GM12874 (cell line): ENCODE measurements at regions not wholly inside any gene's neighbourhood (a gene's known extent, or its start where the extent isn't known, plus 50 kb on each side); places are given as distances from the start of the nearest gene placed in this dataset.

ENCODE experiments used
- CTCF ChIP-seq: IDR thresholded peaks from 2 replicates; pipeline ENCODE4 v1.5.1; 2011; ENCODE audit warnings: low read depth, mild to moderate bottlenecking, control low read depth, low read length, moderate library complexity; ENCODE audit not compliant: insufficient read depth

DNA sequence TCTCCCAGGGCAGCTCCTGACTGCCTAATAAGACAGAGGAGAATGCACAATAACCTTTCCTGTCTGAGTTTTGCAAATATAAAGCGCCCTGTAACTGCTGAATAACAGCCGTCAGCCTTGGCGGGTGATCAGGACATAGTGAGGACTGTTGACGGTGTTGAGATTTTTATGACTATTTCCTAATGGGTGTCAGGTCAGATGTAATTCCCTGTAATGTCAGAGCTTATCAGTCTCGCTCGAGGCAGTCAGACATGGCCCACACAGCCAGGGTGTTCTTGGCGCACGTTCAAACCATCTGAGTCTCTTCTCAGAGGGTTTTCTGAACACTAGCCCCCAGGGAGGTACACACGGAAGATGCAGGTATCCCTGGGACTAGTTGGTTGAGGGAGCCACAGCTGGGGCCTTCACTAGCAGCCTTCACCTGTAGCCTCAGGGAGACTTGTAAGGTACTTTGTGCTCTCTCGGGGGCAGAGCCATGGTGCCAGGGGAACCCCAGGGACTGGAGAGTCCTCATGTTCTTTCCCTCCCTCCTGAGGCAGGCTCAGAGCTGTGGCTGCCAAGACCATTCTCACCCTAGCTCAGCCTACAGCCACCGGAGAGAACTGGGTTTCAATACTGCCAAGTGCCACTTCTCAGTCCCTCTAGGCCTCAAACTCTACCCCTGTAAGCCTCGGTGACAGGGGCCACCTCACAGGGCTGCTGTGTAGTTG, 213.1 kb downstream of the UQCRFS1 start:
- TF ChIP-seq CTCF: no peak

GRCh38 chr19:28998974-28999373, 214.0 kb downstream of the UQCRFS1 start:
- no peak for TF ChIP-seq CTCF

GRCh38 chr19:28990522-28990921, 222.4 kb downstream of the UQCRFS1 start:
- no peak for TF ChIP-seq CTCF

DNA sequence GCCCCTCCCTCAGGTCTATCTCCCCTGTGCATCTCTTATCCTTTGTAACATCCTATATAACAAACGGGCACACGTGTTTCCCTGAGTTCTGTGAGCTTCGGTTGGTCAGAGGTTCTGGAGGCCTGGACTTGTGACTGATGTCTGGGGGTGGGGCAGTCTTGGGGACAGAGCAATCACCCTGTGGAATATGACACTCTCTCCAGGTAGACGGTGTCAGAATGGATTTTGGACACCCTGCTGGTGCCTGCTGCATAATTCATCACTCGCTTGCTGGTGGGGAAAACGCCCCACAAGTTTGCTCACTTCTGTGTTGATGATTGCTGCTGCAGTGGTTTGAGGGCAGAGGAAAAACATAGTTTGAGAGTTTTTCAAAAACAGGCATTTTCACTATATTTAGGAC, 223.2 kb downstream of the UQCRFS1 start:
- no peak for TF ChIP-seq CTCF

DNA sequence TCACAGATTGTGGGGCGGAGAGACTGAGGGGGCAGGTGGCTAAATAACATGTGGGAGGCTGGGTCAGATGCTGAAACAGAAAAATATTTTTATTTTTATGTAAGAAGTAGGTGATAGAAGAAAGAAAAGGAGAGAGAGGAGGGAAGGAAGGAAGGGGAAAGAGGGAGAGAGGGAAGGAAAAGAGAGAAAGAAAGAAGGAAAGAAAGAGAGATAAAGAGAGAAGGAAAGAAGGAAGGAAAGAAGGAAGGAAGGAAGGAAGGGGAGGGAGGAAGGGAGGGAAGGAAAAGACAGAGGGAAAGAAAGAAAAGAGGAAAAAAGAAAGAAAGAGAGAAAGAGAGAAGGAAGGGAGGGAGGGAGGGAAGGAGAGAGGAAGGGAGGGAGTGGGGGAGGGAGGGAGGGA, 224.9 kb downstream of the UQCRFS1 start:
- TF ChIP-seq CTCF: no peak

- TF ChIP-seq CTCF: no peak
These were observed 225.8 kb downstream of the UQCRFS1 start for GRCh38 chr19:28987177-28987576.

DNA sequence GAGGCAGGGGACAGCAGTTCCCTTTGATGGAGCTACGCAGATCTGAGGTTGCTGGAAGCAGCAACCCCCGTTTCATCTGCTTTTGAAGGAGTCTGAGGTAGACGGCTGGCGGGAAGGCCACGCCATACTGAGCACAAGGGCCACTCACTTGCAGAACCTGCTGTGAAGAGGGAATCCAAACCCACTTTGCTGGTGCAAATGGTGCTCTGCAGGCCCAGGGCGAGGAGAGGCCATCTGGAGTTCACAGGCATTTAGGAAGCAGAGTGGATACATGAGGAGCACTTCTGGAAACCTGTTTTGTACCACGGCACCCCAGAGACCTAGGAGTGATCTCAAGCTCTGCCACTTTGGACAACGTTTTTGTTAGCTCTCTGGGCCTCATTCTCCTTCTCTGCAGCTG, 227.8 kb downstream of the UQCRFS1 start:
- TF ChIP-seq CTCF: no peak
